ENCODE measurements at regions not wholly inside any gene's neighbourhood (a gene's known extent, or its start where the extent isn't known, plus 50 kb on each side); places are given as distances from the start of the nearest gene placed in this dataset.

DNA sequence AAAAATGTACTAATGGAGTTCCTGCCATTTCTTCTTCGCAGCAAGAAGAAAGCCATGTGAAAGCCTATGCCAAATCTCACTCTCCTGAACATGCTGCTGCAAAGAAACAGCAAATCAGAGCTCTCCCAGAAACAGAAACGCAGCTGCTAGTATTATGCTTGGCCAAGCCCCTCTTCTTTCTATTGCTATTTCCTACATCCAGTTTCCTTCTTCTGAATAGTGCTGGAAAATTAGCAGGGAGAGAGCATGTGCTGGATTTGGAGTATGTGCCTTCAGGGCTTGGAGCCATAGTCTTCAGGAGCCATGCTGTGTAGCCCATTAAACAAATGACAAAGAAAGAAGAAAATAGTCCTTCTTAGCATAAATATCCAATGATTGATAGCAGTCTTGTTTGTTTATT lies 852.0 kb upstream of the PHF14 start:
- no peak for DNase-seq (ENCODE audit: low read depth in 3 of 3)

DNA sequence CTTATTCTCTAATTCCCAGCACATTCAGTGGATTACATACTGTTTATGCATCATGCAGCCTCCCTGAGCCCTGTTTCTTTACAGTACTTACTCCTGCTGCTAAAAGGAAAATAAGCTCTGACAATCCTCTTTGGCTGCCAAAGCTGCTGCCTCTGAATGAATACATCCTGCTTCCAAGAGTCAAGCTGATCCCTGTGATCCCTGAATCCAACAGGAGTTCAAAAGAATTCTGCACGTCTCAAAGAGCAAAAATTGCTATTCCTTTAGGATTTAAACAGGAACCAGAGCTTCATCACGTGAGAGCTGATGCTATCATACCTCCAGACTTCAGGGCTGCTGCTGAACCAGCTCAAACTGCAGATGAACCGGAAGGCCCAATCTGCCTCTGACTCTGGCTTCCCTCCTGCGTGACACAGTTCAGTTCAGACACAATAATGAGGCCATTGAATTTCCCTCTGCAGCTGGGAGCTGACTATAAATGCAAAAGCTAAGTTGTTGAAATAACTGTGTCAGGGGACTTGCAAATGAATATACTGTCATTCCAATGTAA lies 851.0 kb upstream of the PHF14 start:
- DNase-seq (ENCODE audit: low read depth in 3 of 3), result no peak

DNA sequence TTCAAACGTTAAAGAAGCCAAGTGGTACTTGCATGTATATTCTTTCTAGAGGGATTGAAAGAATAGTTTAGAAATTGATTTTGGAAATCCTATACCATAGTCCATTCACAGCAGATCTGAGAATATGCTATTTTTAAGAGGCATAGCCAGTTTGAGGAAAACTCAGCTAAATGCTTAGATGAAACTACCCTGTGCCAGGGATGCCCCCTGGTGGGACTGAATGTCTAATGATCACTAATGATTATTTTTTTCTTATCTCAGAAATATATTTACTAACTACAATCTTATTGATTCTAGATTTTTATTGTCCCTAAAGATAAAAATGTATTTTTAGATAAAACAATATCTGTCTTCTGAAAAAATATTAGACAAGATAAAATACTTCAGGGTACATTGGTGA lies 844.9 kb upstream of the PHF14 start:
- DNase-seq (ENCODE audit: low read depth in 3 of 3), result no peak

DNA sequence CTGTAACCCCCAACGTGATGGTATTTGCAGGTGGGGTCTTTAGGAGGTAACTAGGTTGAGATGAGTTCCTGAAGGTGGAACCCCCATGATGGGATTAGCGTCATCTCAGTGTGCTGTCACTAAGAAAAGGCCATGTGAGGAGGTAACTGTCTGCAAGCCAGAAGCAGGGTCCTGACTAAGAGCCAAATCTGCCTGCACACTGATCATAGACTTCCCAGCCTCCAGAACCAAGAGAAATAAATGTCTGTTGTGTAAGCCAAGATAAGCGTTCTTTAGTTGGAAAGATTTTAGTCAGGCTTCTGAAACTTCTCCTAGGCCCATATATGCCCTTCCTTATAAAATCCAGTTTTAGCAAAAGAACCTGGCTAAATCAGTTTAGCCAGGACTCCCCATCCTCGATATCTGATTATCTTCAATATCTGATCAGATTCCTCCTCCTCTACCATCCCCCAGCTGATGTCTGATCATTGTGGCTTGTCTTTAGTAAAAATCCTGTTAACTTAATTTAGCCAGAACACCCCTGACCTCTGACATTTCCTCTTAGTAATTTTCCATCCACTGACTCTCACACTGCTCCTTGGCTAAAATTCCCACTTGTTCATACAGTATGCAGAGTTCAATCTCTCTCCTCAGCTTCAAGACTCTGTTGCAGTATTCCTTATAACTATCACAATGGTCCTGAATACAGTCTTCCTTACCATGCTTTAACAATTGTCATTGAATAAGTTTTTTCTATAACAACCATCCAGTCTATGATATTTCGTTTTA lies 835.4 kb upstream of the PHF14 start:
- no peak for DNase-seq (ENCODE audit: low read depth in 3 of 3)

DNA sequence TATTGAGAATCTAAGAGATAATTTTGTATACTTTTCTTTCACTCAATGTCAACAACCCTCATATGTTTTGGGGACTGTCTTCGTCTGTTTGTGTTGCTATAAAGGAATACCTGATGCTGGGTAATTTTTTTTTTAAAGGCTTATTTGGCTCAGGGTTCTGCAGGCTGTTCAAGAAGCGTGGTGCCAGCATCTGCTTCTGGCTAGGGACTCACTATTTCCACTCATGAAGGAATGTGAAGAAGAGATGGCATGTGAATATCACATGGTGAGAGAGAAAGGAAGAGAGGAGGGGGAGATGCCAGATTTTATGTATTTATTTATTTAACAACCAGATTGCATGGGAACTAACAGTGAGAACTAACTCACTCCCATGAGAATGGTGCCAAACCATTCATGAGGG lies 827.4 kb upstream of the PHF14 start:
- no peak for DNase-seq (ENCODE audit: low read depth in 3 of 3)

DNA sequence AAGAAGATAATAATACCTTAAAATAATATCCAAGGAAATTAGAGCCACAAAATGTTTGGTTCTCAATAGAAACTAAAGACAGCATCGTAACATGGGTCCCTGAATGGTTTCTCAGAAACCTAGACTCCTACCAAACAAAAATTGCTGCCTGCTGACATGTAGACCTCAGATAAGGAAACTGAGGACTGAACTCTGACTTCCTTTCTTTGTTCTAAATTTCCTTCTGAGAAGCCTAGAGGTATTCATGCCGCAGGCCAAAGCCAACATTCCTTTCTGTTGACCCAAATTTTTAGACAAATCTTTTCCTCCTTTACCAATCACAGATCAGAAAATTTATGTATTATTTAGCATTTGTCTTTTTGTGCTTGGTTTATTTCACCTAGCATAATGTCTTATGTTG lies 816.7 kb upstream of the PHF14 start:
- no peak for DNase-seq (ENCODE audit: low read depth in 3 of 3)

DNA sequence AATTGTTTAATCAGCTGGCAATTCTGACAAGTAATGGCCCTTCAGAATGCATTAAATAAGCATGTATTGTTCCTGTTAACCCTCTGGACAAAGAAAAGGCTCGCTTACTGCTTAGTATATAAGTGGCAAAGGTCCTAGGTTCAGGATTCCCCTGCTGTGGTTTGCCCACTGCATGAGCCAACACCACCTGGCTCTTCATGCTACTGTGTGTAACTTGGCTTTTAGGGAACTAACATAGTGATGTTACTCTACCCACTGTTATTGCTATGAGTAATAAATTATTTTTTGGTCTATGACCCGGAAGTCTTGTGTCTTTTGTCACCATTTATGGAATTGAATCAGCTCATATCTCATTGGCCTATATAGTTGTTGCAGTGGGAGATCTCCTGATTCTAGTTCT lies 791.7 kb upstream of the PHF14 start:
- DNase-seq (ENCODE audit: low read depth in 3 of 3), result no peak

DNA sequence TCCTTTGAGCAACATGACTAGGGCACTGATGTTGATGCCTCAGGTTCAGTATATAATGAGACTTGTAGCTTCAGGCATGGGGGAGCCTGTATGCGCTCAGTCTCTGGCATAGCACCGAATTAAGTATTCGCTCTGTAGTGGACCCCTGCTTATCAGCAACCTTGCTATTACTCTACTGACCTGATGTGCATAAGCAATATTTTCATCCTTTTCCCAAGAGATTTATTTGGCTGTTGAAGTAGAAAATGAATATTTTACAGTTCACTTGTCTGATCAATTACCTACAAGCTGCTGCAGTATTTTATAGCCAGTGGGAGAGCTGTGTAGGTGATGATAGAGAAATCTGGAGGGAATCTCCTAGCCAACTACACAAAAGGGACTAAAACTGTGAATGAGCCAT lies 781.6 kb upstream of the PHF14 start:
- no peak for DNase-seq (ENCODE audit: low read depth in 3 of 3)

DNA sequence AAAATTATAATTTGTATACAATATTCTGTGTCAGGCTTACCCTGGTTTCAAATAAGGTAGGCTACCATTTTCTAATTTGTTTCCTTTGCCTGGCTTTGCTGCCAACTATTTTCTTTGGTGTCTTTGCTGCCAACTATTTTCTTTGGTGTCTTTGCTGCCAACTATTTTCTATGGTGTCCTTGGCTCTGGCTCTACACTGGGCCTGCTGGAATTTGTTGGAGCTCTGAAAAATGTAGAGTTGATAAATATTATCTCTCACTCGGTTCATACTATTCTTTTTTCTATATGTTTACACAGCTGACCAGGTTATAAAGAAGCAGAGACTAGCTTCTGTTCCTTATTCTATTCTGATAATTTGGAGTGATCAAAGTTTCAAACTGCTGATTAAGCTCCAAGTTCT lies 768.0 kb upstream of the PHF14 start:
- DNase-seq (ENCODE audit: low read depth in 3 of 3), result no peak

DNA sequence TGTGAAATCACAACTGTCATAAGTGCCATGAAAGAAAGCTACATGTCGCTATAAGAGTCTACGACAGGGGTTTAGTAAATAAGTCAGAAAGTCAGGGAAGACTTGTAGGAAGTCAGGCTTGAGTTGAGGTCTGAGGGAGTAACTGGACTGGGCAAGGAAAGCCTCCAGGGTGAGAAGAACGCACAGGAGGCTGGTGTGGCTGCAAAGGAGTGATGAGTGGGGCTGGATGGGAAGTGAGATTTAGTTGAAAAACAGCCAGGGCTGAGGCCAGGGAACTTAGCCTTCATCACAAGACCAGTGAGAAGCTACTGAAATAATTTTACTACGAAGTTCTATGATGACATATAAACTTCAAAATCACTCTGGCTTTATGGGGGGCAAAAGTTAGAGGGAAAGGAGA lies 763.7 kb upstream of the PHF14 start:
- DNase-seq (ENCODE audit: low read depth in 3 of 3), result no peak

DNA sequence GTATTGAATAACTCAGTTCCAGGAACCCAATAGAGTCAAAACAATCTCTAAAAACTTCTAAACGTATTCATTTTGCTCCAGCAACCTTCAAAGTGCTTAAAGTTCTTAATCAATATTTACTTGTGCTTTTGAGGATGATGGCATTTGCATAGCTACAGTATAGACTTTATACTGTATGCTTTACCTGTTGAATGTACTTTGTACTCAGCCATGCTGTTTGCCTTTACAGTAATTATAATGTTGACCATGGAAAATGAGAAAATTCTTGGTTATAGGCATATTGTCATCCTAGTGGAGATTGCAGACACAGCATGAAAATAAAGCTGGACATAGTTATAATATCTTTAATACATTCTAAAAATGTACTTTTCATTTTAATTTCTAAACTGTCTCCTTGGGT lies 762.7 kb upstream of the PHF14 start:
- DNase-seq (ENCODE audit: low read depth in 3 of 3), result no peak

DNA sequence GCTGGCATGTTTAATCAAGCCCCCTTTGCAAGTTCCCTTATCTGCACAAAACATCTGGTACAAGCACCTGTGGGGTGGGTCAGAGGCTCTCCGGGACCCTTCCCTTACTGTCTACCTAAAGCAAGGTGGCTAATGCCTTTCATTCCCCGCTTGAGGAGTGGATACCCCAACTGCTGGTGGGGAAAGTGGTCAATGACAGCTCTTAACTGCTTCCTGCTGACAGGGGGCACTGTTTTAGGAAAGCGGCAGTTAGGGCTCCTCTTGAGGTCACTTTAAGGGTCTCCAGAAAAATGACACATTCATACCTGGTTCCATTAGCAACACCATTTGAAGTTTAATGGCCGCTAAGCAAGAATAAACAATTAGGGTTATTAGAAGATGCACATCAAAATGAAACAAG lies 761.8 kb upstream of the PHF14 start:
- no peak for DNase-seq (ENCODE audit: low read depth in 3 of 3)

DNA sequence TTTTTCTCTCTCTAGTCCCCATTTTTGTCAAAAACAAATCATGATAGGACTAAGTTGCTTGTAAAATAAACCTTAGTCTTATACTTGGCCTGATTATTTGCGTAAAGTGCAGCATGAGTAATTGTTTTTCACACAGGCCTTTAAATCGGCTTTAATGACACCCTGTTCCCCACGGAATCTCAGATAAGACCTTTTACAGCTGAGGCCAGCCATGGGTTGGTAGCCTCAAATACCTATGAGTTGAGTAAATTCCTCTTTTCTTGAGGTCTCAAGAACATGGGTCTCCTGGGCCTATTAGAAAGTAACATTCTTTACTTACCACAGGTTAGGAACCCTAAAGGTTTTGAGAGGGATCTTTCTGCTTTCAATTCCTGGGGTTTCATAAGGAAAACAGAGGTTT lies 761.0 kb upstream of the PHF14 start:
- no peak for DNase-seq (ENCODE audit: low read depth in 3 of 3)

DNA sequence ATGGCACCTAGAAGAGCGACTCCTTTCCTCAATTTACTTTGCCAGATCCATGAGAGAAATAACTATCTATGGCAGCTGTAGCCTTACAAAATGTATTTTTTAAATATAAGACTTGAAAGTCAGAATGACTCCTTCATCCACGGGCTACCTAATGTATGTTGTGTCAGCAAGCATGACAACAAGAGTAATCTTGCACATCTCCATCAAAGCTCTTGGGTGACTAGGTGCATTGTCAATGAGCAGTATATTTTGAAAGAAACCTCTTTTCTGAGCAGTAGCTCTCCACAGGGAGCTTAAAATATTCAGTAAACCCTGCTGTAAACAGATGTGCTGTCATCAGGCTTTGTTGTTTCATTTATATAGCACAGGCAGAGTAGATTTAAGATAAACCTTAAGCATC lies 757.2 kb upstream of the PHF14 start:
- no peak for DNase-seq (ENCODE audit: low read depth in 3 of 3)

DNA sequence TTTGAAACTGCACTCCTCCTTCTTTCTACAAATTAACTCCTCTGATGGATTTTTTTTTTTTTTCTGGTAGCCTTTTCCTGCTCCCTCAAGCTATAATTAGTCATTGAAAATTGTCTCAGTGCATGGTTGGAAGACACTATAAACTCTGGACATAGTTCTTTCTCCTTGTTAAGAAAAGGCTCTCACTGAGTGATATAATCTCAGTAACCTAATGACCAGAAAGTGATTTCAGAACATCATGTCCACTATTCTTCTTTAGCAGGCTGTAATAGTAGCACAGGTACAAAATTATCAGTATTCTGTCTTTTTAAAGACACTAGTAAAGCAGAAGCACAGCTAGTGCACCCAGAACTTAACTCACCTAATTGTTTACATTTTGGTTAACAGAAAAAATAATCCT lies 752.6 kb upstream of the PHF14 start:
- no peak for DNase-seq (ENCODE audit: low read depth in 3 of 3)

DNA sequence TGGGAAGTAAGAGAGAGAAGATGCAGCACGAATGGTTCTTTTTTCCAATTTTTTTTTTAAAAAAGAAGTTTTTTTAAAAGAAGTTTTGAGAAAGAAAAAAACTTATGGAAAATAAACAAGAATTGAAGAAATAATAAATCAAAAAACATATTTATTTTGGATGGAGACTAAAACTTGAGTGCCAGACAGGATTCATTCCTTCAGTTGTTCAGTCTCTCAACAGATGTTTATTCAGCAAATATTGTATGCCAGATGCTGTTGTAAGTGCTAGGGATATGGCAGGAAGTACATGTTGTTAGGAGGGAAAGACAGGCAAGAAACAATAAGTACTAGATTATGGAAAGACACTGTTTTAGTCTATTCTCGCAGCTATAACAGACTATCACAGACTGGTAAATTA lies 750.7 kb upstream of the PHF14 start:
- DNase-seq (ENCODE audit: low read depth in 3 of 3), result no peak

DNA sequence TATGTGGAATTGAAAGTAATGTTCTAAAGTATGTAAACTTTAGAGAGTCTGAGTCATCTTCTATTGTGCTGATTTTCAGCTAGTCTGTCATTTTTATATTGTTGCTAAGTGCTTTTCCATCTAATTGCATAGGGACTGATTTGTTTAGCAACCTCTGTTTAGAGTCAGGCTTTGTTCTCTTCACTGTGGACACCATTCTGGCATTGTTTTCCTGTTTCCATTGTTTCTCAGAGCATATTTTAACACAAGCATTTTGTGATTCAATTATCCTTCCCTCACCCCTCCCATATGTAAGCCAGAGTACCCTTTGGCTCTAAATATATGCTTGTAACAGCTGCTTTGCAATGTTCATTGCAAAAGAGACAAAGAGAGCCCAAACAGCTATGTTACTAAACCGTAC lies 748.4 kb upstream of the PHF14 start:
- DNase-seq (ENCODE audit: low read depth in 3 of 3), result no peak

DNA sequence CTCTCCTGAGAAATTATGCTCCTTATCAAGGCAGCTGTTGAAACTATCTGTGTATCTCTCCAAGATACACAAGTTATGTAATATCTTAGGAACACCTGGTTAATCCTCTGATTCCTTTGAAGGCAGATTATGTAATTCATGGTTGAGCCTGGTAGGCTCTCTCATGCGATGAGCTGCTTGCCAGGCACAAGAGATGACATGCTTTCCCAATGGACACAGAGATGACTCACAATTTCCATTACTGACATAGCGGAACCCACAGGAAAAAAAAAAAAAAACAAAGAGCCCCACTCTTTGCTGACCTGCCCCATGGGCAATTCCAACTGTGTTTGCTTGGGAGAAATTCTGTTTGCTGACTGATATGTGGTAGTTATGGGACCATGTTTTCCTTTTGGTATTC lies 736.4 kb upstream of the PHF14 start:
- DNase-seq (ENCODE audit: low read depth in 3 of 3), result no peak

DNA sequence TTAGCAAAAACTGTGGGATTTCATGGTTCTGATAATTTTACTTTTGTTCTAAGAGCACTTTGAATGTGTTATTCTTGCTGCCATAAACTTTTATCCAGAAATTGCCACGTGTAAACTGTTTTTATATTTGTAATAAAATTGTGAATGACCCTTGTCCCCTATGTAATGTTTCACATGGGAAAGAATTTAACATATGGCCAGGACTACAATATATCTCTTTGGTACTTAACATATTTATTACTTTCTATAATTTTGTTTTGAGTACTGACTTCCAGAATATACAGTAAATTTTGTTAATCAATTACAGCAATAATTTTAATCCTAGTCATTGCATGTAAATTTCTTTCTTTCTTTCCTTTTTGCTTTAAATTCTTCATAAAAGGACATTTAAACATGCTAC lies 735.0 kb upstream of the PHF14 start:
- no peak for DNase-seq (ENCODE audit: low read depth in 3 of 3)

DNA sequence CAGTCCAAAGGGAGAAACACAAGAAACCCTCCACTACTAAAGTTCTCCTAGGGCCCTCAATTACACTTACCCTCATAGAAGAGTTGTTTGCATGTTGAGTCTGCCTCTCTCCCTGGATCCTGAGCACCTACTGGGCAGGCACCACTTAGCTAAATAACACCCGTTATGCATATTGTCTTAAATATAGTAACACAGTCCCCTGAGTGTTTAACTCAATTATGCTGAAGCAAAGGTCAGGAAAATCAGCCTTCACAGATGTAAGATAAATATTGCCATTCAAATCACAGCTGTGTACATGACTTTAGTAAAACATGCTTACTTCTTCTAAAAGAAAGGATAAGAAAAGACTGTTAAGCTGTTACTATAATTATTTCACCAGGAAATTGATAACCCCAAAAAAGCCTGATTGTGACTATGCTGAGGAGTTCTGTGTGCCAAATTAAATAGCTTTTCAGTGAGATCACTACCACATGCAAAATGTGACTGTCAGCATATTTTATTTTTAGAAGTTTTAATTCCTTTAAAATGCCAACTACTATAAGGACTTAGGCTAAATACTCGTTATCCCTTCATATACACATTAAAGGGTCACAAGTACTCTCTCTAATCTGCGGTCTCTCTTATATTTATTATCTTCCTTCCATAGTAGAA lies 733.9 kb upstream of the PHF14 start:
- DNase-seq (ENCODE audit: low read depth in 3 of 3), result no peak

DNA sequence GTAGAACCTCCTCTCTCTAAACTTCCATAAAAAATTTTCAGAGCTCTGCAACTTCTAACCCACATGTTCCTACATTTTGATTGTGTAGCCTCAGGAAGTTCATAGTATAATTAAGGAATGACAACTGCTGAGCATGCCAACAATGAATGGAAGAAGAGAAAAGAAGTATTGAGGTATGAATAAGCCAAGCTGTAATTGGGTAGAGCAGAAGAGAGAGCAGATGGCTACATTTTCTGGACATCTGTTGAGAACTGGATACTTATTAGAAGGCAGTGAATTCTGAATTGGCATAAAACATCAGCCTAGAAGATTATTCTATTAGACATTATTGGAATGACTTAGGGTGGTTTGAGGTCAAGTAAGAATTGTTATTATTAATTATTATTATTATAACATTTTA lies 728.3 kb upstream of the PHF14 start:
- no peak for DNase-seq (ENCODE audit: low read depth in 3 of 3)

DNA sequence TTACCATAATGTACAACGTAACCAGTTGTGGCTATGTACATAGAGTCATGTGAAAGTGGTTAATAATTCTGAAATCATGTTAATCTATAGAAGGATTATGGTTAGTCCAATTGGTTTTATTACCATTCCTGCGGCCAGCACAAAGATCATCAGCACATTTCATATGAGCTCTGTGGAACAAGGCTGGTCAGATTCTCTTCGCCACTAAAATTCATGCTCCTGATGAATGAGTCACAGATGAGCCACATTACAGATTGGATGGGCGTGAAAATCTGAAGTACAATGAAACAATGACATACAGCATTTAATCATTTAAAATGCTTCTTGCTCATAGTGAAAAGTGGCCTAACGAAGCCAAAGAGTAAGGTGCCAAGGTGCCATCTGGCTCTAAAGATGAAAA lies 716.2 kb upstream of the PHF14 start:
- DNase-seq (ENCODE audit: low read depth in 3 of 3), result no peak

DNA sequence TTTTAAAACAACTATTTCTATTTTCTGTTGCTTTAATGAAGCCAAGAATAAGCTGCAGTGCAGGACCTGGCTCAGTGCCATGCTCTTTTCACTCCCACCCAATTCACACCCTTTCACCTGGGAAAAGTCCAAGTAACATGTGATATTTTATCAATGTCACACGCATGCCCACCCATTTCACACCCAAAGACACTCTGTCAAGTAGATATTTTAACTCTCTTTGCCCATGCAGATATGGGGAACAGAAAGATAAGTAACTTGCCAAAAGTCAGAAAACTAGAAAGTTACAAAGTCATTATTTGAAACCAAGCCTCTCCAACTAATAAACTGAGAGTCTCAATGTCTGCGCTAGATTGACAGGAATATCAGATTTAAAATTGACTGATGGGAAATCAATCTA lies 706.7 kb upstream of the PHF14 start:
- DNase-seq (ENCODE audit: low read depth in 3 of 3), result no peak

DNA sequence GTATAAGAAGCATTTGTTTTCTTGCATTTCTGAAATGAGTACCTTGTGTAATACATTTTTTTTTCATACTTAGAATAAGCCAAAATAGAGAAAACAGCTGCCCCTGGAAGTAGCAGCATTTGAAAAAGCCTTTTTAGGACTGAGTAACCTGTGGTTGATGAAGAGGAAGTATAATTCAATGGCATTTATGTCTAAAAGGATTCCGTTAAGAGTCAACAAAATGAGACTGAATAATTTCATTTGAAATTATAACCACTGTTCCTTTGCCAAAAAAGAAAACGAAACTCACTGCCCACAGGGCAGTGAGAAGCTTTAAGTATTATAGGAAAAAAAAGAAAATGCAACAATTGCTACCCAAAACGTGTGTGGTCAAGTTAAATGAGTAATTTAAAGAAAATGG lies 705.6 kb upstream of the PHF14 start:
- DNase-seq (ENCODE audit: low read depth in 3 of 3), result no peak

Measured in stimulated activated CD4-positive, alpha-beta T cell treated with anti-CD3 and anti-CD28 coated beads, TNF-alpha, amount 100 ng/mL, for 4 hours (primary cell).